ENCODE measurements at regions not wholly inside any gene's neighbourhood (a gene's known extent, or its start where the extent isn't known, plus 50 kb on each side); places are given as distances from the start of the nearest gene placed in this dataset.

DNA sequence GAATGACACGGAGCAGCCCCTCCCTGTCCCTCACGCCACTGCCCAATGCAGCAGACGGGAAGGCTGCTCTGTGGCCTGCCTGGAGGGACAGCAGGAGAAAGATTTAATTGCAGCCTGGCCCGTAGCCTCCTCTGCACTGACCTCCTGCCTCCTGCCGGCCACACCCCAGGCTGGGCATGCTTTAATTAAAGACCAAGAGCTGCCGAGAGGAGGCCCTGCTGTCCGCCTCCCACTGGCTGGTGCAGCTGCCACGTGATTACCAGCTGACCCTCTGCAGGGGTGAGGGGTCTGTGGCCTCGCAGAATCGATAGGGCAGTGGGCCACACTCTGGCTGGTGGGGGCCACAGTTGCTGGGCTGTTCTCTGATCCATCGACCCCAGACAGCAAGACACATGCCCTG is 100.2 kb upstream of the PRR23E start (continued):
- TF ChIP-seq, protein P1, sequence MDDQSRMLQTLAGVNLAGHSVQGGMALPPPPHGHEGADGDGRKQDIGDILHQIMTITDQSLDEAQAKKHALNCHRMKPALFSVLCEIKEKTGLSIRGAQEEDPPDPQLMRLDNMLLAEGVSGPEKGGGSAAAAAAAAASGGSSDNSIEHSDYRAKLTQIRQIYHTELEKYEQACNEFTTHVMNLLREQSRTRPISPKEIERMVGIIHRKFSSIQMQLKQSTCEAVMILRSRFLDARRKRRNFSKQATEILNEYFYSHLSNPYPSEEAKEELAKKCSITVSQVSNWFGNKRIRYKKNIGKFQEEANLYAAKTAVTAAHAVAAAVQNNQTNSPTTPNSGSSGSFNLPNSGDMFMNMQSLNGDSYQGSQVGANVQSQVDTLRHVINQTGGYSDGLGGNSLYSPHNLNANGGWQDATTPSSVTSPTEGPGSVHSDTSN (IDR thresholded peaks at IDR 0.05), result no peak

DNA sequence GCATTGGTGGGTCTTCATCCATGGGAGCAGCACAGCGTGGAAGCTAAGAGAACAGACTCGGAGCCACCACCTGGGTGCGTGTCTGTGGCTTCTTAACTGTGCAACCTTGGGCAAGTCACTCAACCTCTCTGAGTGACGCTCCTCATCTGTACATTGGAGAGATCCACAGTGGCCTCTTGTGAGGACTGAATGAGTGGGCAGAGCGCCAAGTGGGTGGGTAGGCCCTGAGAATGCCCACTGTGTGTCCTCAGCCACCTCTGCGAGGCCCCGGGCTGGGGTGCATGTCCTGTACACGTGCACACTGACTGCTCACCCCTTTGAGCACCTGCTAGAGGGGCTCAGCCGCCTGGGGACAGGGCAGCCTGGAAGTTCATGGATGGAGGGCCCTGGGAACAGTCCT is 99.6 kb upstream of the PRR23E start:
- FAIRE-seq (no peak), DNase-seq (ENCODE audit: low read depth in 1 of 2, low spot score in 1 of 2) (no peak), ATAC-seq (no peak; a peak in 1 of 6 replicates)
- no peak overlapping the region for H3K4me3 ChIP-seq
- WGBS (ENCODE audit: missing lambda C conversion rate), result 79% methylated on average over 8 of the region's 9 CpGs
- H3K27ac ChIP-seq, result no peak overlapping the region
- TF ChIP-seq HOXA7 (CRISPR knock-in tag; IDR thresholded peaks at IDR 0.05) (no peak), RNF2 (IDR thresholded peaks at IDR 0.05; ENCODE audit: borderline replicate concordance, low read depth) (no peak)
- ChIA-PET CTCF (no interaction called here), POLR2A (no interaction called here)
- H3K4me2 ChIP-seq, result no peak overlapping the region
- H3K9me3 ChIP-seq, result no peaks in the 10 kb centered on the region; the same call in 2 of the 3 replicates
- no peaks in the 10 kb centered on the region for H3K4me1 ChIP-seq

DNA sequence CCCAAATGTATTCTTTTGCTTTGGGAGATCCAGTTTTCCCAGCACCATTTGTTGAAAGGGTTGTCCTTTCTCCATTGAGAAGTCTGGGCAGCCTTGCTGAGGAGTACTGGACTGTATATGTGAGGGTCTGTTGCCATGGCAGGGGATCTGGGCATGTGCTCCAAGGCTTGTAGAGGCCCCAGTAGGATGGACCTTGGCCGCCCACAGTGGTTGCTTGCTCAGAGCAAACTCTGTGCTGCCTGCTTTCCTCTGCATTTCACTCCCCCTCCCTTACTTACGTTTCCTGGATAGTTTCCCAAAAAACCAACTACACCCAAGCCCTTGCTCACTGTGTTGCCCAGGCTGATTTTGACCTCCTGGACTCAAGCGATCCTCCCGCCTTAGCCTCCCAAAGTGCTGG is 97.2 kb upstream of the PRR23E start:
- 49% methylated on average over 4 of the region's 4 CpGs for WGBS (ENCODE audit: missing lambda C conversion rate)
- no peak for FAIRE-seq
- H3K9me3 ChIP-seq, result no peaks in the 10 kb centered on the region; the same call in 2 of the 3 replicates
- no peak for DNase-seq (ENCODE audit: low read depth in 1 of 2, low spot score in 1 of 2)
- no peak for ATAC-seq
- TF ChIP-seq CBX2 (IDR thresholded peaks at IDR 0.05; ENCODE audit: borderline replicate concordance, low read depth), result no peak
- TF ChIP-seq TP53 (CRISPR knock-in tag; IDR thresholded peaks at IDR 0.05), result no peak
- no peak overlapping the region for H3K27ac ChIP-seq
- H3K4me2 ChIP-seq, result no peak overlapping the region
- no peak overlapping the region for H3K4me3 ChIP-seq
- POLR2A ChIA-PET, result no interaction called here
- no peaks in the 10 kb centered on the region for H3K4me1 ChIP-seq
- CTCF ChIA-PET, result no interaction called here

DNA sequence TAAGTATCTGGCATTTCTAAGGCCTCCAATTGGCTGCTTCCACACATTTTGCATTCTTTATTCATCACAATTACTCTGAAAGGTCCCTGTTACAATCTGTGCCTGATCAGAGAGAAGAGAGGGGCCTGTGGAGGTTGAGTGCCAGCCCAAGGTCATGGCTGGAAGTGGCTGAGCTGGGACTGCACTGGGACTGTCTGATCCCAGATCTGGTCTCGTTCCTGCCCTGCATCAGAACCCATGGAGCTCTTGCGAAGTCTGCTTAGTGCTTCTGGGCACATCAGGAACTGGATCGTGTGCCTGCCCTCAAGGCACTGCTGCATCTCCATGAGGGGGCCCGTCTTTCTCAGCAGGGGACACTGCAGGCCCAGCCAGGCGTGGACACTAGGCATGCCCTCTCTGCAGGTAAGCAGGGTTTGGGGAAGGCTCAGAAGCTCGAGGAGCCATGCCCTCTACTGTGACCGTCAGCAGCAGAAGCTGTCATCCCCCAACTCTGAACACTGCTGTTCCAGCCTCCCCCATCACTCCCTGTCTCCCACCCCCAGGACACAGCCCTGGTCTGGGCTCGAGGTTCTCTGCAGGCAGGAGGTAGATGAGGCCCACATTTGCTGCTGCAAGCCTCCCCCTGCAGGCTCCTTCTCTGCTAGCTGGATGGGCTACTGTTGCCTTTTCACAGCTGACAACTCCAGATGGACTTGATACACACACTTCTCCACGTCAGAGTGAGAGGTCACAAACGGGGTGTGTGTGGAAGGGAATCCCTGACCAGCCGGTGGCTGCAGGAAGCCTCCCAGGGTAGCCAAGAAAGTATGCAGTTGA is 96.5 kb upstream of the PRR23E start:
- FAIRE-seq, result no peak

More for the DNA sequence above, 96.5 kb upstream of the PRR23E start:
- no peak for ATAC-seq
- ChIA-PET CTCF (no interaction called here), POLR2A (no interaction called here)
- no peaks in the 10 kb centered on the region; the same call in 2 of the 3 replicates for H3K9me3 ChIP-seq
- no peak for DNase-seq (ENCODE audit: low read depth in 1 of 2, low spot score in 1 of 2)
- no peak overlapping the region for H3K4me2 ChIP-seq
- H3K4me3 ChIP-seq, result no peak overlapping the region
- no peak overlapping the region for H3K27ac ChIP-seq
- WGBS (ENCODE audit: missing lambda C conversion rate), result 32% methylated on average over 5 of the region's 11 CpGs
- TF ChIP-seq JUNB (IDR thresholded peaks at IDR 0.05), result no peak
- no peak for TF ChIP-seq RAD21 (conservative IDR thresholded peaks at IDR 0.05 in 1 of 2, IDR thresholded peaks at IDR 0.05 in 1 of 2)
- TF ChIP-seq, protein P2, sequence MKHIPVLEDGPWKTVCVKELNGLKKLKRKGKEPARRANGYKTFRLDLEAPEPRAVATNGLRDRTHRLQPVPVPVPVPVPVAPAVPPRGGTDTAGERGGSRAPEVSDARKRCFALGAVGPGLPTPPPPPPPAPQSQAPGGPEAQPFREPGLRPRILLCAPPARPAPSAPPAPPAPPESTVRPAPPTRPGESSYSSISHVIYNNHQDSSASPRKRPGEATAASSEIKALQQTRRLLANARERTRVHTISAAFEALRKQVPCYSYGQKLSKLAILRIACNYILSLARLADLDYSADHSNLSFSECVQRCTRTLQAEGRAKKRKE (CRISPR knock-in tag; IDR thresholded peaks at IDR 0.05; ENCODE audit: low read depth), result no peak
- TF ChIP-seq NFE2L2 (conservative IDR thresholded peaks at IDR 0.05; ENCODE audit: low read length), result no peak
- no peak for TF ChIP-seq RARB (CRISPR knock-in tag; IDR thresholded peaks at IDR 0.05)
- TF ChIP-seq HDAC2 (IDR thresholded peaks at IDR 0.05), result no peak
- TF ChIP-seq NR3C1 (IDR thresholded peaks at IDR 0.05), result no peak
- no peak for TF ChIP-seq FOXS1 (CRISPR knock-in tag; IDR thresholded peaks at IDR 0.05)
- TF ChIP-seq, protein P3, sequence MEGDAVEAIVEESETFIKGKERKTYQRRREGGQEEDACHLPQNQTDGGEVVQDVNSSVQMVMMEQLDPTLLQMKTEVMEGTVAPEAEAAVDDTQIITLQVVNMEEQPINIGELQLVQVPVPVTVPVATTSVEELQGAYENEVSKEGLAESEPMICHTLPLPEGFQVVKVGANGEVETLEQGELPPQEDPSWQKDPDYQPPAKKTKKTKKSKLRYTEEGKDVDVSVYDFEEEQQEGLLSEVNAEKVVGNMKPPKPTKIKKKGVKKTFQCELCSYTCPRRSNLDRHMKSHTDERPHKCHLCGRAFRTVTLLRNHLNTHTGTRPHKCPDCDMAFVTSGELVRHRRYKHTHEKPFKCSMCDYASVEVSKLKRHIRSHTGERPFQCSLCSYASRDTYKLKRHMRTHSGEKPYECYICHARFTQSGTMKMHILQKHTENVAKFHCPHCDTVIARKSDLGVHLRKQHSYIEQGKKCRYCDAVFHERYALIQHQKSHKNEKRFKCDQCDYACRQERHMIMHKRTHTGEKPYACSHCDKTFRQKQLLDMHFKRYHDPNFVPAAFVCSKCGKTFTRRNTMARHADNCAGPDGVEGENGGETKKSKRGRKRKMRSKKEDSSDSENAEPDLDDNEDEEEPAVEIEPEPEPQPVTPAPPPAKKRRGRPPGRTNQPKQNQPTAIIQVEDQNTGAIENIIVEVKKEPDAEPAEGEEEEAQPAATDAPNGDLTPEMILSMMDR (IDR thresholded peaks at IDR 0.05), result no peak
- TF ChIP-seq, protein P4, sequence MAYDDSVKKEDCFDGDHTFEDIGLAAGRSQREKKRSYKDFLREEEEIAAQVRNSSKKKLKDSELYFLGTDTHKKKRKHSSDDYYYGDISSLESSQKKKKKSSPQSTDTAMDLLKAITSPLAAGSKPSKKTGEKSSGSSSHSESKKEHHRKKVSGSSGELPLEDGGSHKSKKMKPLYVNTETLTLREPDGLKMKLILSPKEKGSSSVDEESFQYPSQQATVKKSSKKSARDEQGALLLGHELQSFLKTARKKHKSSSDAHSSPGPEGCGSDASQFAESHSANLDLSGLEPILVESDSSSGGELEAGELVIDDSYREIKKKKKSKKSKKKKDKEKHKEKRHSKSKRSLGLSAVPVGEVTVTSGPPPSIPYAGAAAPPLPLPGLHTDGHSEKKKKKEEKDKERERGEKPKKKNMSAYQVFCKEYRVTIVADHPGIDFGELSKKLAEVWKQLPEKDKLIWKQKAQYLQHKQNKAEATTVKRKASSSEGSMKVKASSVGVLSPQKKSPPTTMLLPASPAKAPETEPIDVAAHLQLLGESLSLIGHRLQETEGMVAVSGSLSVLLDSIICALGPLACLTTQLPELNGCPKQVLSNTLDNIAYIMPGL (CRISPR knock-in tag; IDR thresholded peaks at IDR 0.05; ENCODE audit: borderline replicate concordance), result no peak
- TF ChIP-seq POLR2AphosphoS2 (conservative IDR thresholded peaks at IDR 0.05; ENCODE audit: low read length), result no peak
- TF ChIP-seq PHF8 (IDR thresholded peaks at IDR 0.05; ENCODE audit: borderline replicate concordance, low read depth), result no peak
- no peak for TF ChIP-seq MAFK (IDR thresholded peaks at IDR 0.05; ENCODE audit: partially characterized antibody)
- TF ChIP-seq, protein P5, sequence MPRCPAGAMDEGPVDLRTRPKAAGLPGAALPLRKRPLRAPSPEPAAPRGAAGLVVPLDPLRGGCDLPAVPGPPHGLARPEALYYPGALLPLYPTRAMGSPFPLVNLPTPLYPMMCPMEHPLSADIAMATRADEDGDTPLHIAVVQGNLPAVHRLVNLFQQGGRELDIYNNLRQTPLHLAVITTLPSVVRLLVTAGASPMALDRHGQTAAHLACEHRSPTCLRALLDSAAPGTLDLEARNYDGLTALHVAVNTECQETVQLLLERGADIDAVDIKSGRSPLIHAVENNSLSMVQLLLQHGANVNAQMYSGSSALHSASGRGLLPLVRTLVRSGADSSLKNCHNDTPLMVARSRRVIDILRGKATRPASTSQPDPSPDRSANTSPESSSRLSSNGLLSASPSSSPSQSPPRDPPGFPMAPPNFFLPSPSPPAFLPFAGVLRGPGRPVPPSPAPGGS (IDR thresholded peaks at IDR 0.05), result no peak
- no peaks in the 10 kb centered on the region for H3K4me1 ChIP-seq

All from A549 (cell line).